AG04449 (cell line): ENCODE measurements at regions not wholly inside any gene's neighbourhood (a gene's known extent, or its start where the extent isn't known, plus 50 kb on each side); places are given as distances from the start of the nearest gene placed in this dataset.

Experiments
- CTCF ChIA-PET: fragments of 350-600 bp; formaldehyde crosslinking; extraction: SDS; loops from one replicate; lab custom pipeline; 2021; ENCODE audit warnings: antibody characterized with exemption; lab: Yijun Ruan, JAX
- POLR2A ChIA-PET: fragments of 400-600, 350-600 bp; formaldehyde crosslinking; extraction: SDS; loops from one replicate; lab custom pipeline; 2020; ENCODE audit warnings: antibody characterized with exemption, inconsistent platforms; lab: Yijun Ruan, JAX
- DNase-seq: peaks from one replicate; pipeline ENCODE4 v3.0.0-alpha.2; 2010; ENCODE audit warnings: low read depth, low spot score
- H3K4me3 ChIP-seq: 2 replicates; pipeline ENCODE4 v1.5.1; 2011; ENCODE audit warnings: low read depth, mild to moderate bottlenecking, control low read depth, low read length
- TF ChIP-seq, protein P1 (sequence below): IDR thresholded peaks from one replicate; pipeline ENCODE4 v1.5.1; 2011; ENCODE audit warnings: mild to moderate bottlenecking, moderate library complexity, low read length, control low read depth, inconsistent platforms; ENCODE audit not compliant: insufficient read depth; ENCODE audit errors: missing control alignments

GRCh38 chr2:83015035-83015715, 1443.9 kb downstream of the SUCLG1 start:
- no peak for DNase-seq
- TF ChIP-seq, protein P1, sequence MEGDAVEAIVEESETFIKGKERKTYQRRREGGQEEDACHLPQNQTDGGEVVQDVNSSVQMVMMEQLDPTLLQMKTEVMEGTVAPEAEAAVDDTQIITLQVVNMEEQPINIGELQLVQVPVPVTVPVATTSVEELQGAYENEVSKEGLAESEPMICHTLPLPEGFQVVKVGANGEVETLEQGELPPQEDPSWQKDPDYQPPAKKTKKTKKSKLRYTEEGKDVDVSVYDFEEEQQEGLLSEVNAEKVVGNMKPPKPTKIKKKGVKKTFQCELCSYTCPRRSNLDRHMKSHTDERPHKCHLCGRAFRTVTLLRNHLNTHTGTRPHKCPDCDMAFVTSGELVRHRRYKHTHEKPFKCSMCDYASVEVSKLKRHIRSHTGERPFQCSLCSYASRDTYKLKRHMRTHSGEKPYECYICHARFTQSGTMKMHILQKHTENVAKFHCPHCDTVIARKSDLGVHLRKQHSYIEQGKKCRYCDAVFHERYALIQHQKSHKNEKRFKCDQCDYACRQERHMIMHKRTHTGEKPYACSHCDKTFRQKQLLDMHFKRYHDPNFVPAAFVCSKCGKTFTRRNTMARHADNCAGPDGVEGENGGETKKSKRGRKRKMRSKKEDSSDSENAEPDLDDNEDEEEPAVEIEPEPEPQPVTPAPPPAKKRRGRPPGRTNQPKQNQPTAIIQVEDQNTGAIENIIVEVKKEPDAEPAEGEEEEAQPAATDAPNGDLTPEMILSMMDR, result no peak
- CTCF ChIA-PET, result no interaction called here
- POLR2A ChIA-PET, result no interaction called here
- H3K4me3 ChIP-seq, result no peak overlapping the region

- no peak for DNase-seq
- no peak overlapping the region for H3K4me3 ChIP-seq
- ChIA-PET CTCF (no interaction called here), POLR2A (no interaction called here)
- TF ChIP-seq, protein P1, result no peak
These were observed 1444.6 kb downstream of the SUCLG1 start for GRCh38 chr2:83014462-83014861.

DNA sequence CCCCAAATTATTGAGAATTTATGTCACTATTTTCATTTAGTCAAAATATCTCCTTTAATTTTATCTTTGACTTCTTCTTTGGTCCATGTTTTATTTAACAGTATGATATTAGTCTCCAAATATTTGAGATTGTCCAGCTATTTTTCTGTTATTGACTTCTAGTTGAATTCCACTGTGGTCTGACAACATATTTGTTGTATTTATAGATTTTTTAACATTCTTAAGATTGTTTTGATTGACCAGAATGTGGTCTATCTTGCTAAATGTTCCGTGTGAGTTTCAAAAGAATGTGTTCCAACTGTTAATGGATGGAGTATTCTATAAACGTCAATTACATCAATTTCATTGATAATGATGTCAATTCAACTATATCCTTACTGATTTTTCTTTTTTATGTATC, 1452.1 kb downstream of the SUCLG1 start:
- ChIA-PET CTCF (no interaction called here), POLR2A (interaction anchor here (0.7 kb wide), 1 partner anchor 98 kb away, joined by 3 read pairs; no protein-coding TSS in a partner anchor)
- TF ChIP-seq, protein P1, result no peak
- no peak for DNase-seq
- H3K4me3 ChIP-seq, result no peak overlapping the region

GRCh38 chr2:83003555-83003954, 1455.5 kb downstream of the SUCLG1 start:
- no peak overlapping the region for H3K4me3 ChIP-seq
- ChIA-PET POLR2A (no interaction called here), CTCF (no interaction called here)
- TF ChIP-seq, protein P1, result no peak
- no peak for DNase-seq

DNA sequence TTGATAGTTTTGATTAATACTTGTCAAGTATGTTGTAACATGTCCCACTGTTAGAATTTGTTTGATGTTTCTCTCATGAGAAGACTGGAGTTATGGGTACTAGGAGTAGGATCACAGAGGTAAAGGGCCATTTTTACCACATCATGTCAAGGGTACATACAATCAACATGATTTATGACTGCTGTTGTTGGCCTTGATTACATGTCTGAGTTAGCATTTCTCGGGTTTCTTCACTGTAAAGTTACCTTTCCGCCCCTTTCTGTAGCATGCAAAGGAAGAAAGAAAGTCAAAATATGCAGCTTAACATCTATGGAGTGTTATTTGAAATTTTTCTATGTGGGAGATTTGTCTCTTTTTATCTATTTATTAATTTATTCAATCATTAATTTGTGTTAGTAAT, 1456.4 kb downstream of the SUCLG1 start:
- TF ChIP-seq, protein P1, result no peak
- DNase-seq, result no peak
- ChIA-PET CTCF (no interaction called here), POLR2A (no interaction called here)
- no peak overlapping the region for H3K4me3 ChIP-seq

DNA sequence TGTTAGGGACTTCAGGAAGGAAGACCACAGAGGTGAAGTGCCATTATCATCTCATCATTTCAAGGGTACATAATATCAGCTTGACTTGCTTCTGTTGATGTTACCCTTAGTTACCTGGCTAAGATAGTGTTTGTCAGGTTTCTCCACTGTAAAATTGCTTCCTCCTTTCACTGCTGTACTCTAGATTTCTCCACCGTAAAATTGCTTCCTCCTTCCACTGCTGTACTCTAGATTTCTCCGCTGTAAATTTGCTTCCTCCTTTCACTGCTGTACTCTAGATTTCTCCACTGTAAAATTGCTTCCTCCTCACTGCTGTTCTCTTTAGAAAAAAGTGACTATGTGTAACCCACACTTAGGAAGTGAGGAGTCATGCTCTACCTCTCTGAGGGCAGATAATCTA, 1460.3 kb downstream of the SUCLG1 start:
- ChIA-PET POLR2A (no interaction called here), CTCF (no interaction called here)
- DNase-seq, result no peak
- no peak overlapping the region for H3K4me3 ChIP-seq
- TF ChIP-seq, protein P1, result no peak
